Activated T-cell treated with anti-CD3 and anti-CD28 coated beads, Interleukin-2, amount 50 U/mL, for 72 hours (primary cell): ENCODE measurements at regions not wholly inside any gene's neighbourhood (a gene's known extent, or its start where the extent isn't known, plus 50 kb on each side); places are given as distances from the start of the nearest gene placed in this dataset.
A peak's percentile ranks its signal among the peaks of the same experiment; 100 is the strongest.

Experiments used
- ATAC-seq, 2 donors: fragments of 150-1000 bp; cut with Tn5 transposase; replicated peaks in 1 of 2; 2 replicates each; pipeline ENCODE4 v1.10.0; 2021; ENCODE audit warnings: moderate library complexity in 2 of 2, mild to moderate bottlenecking in 1 of 2
- DNase-seq, 2 donors: peaks; one replicate each; pipeline ENCODE4 v3.0.0; 2021 to 2022; ENCODE audit warnings: mixed read lengths in 1 of 2
- H3K27ac Mint-ChIP-seq: one replicate; pipeline ENCODE4 v1.8.0; 2022; ENCODE audit warnings: mild to moderate bottlenecking, moderate library complexity, mixed read lengths
- H3K27me3 Mint-ChIP-seq: one replicate; pipeline ENCODE4 v1.8.0; 2022; ENCODE audit warnings: low read depth, mixed read lengths
- H3K36me3 Mint-ChIP-seq, 2 donors: one replicate each; pipeline ENCODE4 v1.8.0; 2022; ENCODE audit warnings: mixed read lengths in 2 of 2, mild to moderate bottlenecking in 1 of 2; ENCODE audit not compliant: insufficient read depth in 2 of 2
- H3K4me1 Mint-ChIP-seq: one replicate; pipeline ENCODE4 v1.8.0; 2022; ENCODE audit warnings: low read depth, mixed read lengths
- H3K4me3 Mint-ChIP-seq, 2 donors: one replicate each; pipeline ENCODE4 v1.8.0; 2022; ENCODE audit warnings: mild to moderate bottlenecking in 2 of 2, mixed read lengths in 2 of 2, moderate library complexity in 2 of 2
- H3K9me3 Mint-ChIP-seq, 2 donors: one replicate each; pipeline ENCODE4 v1.8.0; 2022; ENCODE audit warnings: mixed read lengths in 2 of 2

- Mint-ChIP-seq H3K9me3 (no peaks in the 10 kb centered on the region), H3K27ac (no peak overlapping the region), H3K27me3 (peaks cover 51% of the 10 kb centered on the region), H3K4me1 (no peaks in the 10 kb centered on the region), H3K36me3 (no peaks in the 10 kb centered on the region), H3K4me3 (no peak overlapping the region)
- ATAC-seq, result no peak
- no peak for DNase-seq
These were observed 61.0 kb upstream of the PITRM1 start for GRCh38 chr10:3233486-3233990.

GRCh38 chr10:3231951-3232730 lies 59.6 kb upstream of the PITRM1 start:
- Mint-ChIP-seq H3K27me3 (peaks cover 54% of the 10 kb centered on the region), H3K4me3 (no peak overlapping the region), H3K4me1 (no peaks in the 10 kb centered on the region), H3K27ac (no peak overlapping the region), H3K9me3 (no peaks in the 10 kb centered on the region), H3K36me3 (no peaks in the 10 kb centered on the region)
- DNase-seq (no peak), ATAC-seq (no peak)

GRCh38 chr10:3229815-3230214 lies 57.2 kb upstream of the PITRM1 start:
- H3K27ac Mint-ChIP-seq, result no peak overlapping the region
- ATAC-seq (no peak), DNase-seq (no peak)
- peaks cover 38% of the 10 kb centered on the region for H3K27me3 Mint-ChIP-seq
- H3K9me3 Mint-ChIP-seq, result no peaks in the 10 kb centered on the region
- no peak overlapping the region for H3K4me3 Mint-ChIP-seq
- H3K4me1 Mint-ChIP-seq, result no peaks in the 10 kb centered on the region
- H3K36me3 Mint-ChIP-seq, result no peaks in the 10 kb centered on the region

GRCh38 chr10:3228629-3228945 lies 56.0 kb upstream of the PITRM1 start:
- no peaks in the 10 kb centered on the region for H3K9me3 Mint-ChIP-seq
- H3K36me3 Mint-ChIP-seq, result no peaks in the 10 kb centered on the region
- no peak for DNase-seq
- no peak for ATAC-seq
- no peak overlapping the region for H3K27ac Mint-ChIP-seq
- H3K4me3 Mint-ChIP-seq, result no peak overlapping the region
- peaks cover 34% of the 10 kb centered on the region for H3K27me3 Mint-ChIP-seq
- no peaks in the 10 kb centered on the region for H3K4me1 Mint-ChIP-seq

GRCh38 chr10:3226960-3227744 lies 54.6 kb upstream of the PITRM1 start:
- ATAC-seq (no peak), DNase-seq (peak in 1 of 2 donors; percentile 19)
- no peaks in the 10 kb centered on the region for H3K36me3 Mint-ChIP-seq
- H3K4me1 Mint-ChIP-seq, result no peaks in the 10 kb centered on the region
- peak overlapping the region; percentile 90 for H3K27ac Mint-ChIP-seq
- H3K4me3 Mint-ChIP-seq, result peak overlapping the region in 1 of 2 donors; percentile 74
- peaks cover 21% of the 10 kb centered on the region for H3K27me3 Mint-ChIP-seq
- H3K9me3 Mint-ChIP-seq, result no peaks in the 10 kb centered on the region

- peaks cover 0 to 3% of the 10 kb centered on the region in 2 donors for H3K9me3 Mint-ChIP-seq
- H3K4me1 Mint-ChIP-seq, result no peaks in the 10 kb centered on the region
- peaks cover 0 to 2% of the 10 kb centered on the region in 2 donors for H3K36me3 Mint-ChIP-seq
- peaks cover 8% of the 10 kb centered on the region for H3K27me3 Mint-ChIP-seq
- no peak for ATAC-seq
- H3K4me3 Mint-ChIP-seq, result no peak overlapping the region
- no peak for DNase-seq
- no peak overlapping the region for H3K27ac Mint-ChIP-seq
These were observed 53.0 kb upstream of the PITRM1 start for GRCh38 chr10:3225561-3225960.

- Mint-ChIP-seq H3K9me3 (peaks cover 1 to 6% of the 10 kb centered on the region in 2 donors), H3K27ac (no peak overlapping the region), H3K27me3 (peaks cover 8% of the 10 kb centered on the region), H3K36me3 (peaks cover 0 to 2% of the 10 kb centered on the region in 2 donors), H3K4me3 (no peak overlapping the region), H3K4me1 (no peaks in the 10 kb centered on the region)
- ATAC-seq, result no peak
- no peak for DNase-seq
These were observed 51.7 kb upstream of the PITRM1 start for GRCh38 chr10:3224241-3224640.

- no peak for ATAC-seq
- H3K27ac Mint-ChIP-seq, result no peak overlapping the region
These were observed 50.0 kb upstream of the PITRM1 start for GRCh38 chr10:3222626-3223025.

More at GRCh38 chr10:3222626-3223025, 50.0 kb upstream of the PITRM1 start:
- H3K36me3 Mint-ChIP-seq, result peaks cover 0 to 2% of the 10 kb centered on the region in 2 donors
- no peak overlapping the region for H3K4me3 Mint-ChIP-seq
- no peaks in the 10 kb centered on the region for H3K4me1 Mint-ChIP-seq
- peaks cover 6 to 8% of the 10 kb centered on the region in 2 donors for H3K9me3 Mint-ChIP-seq
- peaks cover 8% of the 10 kb centered on the region for H3K27me3 Mint-ChIP-seq
- no peak for DNase-seq
